CD8-positive, alpha-beta memory T cell (primary cell): ENCODE measurements at regions not wholly inside any gene's neighbourhood (a gene's known extent, or its start where the extent isn't known, plus 50 kb on each side); places are given as distances from the start of the nearest gene placed in this dataset.

Experiments
- CTCF ChIA-PET: fragments of 350-600 bp; sonication (Branson Sonifier 250); formaldehyde crosslinking; loops from one replicate; lab custom pipeline; 2021; ENCODE audit warnings: antibody characterized with exemption; lab: Charles Lee
- POLR2A ChIA-PET: fragments of 350-600 bp; sonication (Branson Sonifier 250); formaldehyde crosslinking; loops from one replicate; lab custom pipeline; 2021; ENCODE audit warnings: antibody characterized with exemption; lab: Charles Lee
- DNase-seq, 5 donors: peaks; one replicate each; pipeline versions ENCODE4 v3.0.0 to v3.0.0-alpha.2; 2020 to 2022; ENCODE audit warnings: mixed read lengths in 1 of 5
- H3K27ac ChIP-seq: one replicate; pipeline ENCODE4 v1.7.0; 2013; ENCODE audit warnings: low read depth, mild to moderate bottlenecking, low read length, moderate library complexity
- H3K27me3 ChIP-seq: 2 replicates; pipeline ENCODE4 v1.7.0; 2013; ENCODE audit warnings: low read length, mild to moderate bottlenecking; ENCODE audit not compliant: insufficient read depth, poor library complexity, severe bottlenecking
- H3K36me3 ChIP-seq: 2 replicates; pipeline ENCODE4 v1.7.0; 2013; ENCODE audit warnings: mild to moderate bottlenecking, low read length, moderate library complexity; ENCODE audit not compliant: insufficient read depth
- H3K4me1 ChIP-seq: 2 replicates; pipeline ENCODE4 v1.7.0; 2013; ENCODE audit warnings: mild to moderate bottlenecking, low read length, moderate library complexity; ENCODE audit not compliant: insufficient read depth
- H3K4me3 ChIP-seq: 2 replicates; pipeline ENCODE4 v1.7.0; 2013; ENCODE audit warnings: mild to moderate bottlenecking, low read length
- H3K9me3 ChIP-seq: 2 replicates; pipeline ENCODE4 v1.7.0; 2013; ENCODE audit warnings: mild to moderate bottlenecking, low read length
- H3K27ac Mint-ChIP-seq, 8 donors: one replicate each; pipeline ENCODE4 v1.8.0; 2020 to 2021; ENCODE audit warnings: mixed read lengths in 8 of 8, mild to moderate bottlenecking in 6 of 8, inconsistent platforms in 3 of 8, moderate library complexity in 3 of 8
- H3K27me3 Mint-ChIP-seq, 2 donors: one replicate each; pipeline ENCODE4 v1.8.0; 2020 to 2021; ENCODE audit warnings: mixed read lengths in 2 of 2, mild to moderate bottlenecking in 1 of 2, moderate library complexity in 1 of 2
- H3K36me3 Mint-ChIP-seq, 3 donors: one replicate each; pipeline ENCODE4 v1.8.0; 2020 to 2021; ENCODE audit warnings: mixed read lengths in 3 of 3, inconsistent platforms in 1 of 3, mild to moderate bottlenecking in 1 of 3
- H3K4me1 Mint-ChIP-seq, 3 donors: one replicate each; pipeline ENCODE4 v1.8.0; 2020 to 2021; ENCODE audit warnings: mixed read lengths in 3 of 3, inconsistent platforms in 1 of 3, mild to moderate bottlenecking in 1 of 3
- H3K4me3 Mint-ChIP-seq, 7 donors: one replicate each; pipeline ENCODE4 v1.8.0; 2020 to 2021; ENCODE audit warnings: mixed read lengths in 7 of 7, mild to moderate bottlenecking in 6 of 7, moderate library complexity in 4 of 7, inconsistent platforms in 2 of 7
- H3K9me3 Mint-ChIP-seq, 5 donors: one replicate each; pipeline ENCODE4 v1.8.0; 2020 to 2022; ENCODE audit warnings: mixed read lengths in 5 of 5, mild to moderate bottlenecking in 3 of 5, moderate library complexity in 2 of 5, inconsistent platforms in 1 of 5

DNA sequence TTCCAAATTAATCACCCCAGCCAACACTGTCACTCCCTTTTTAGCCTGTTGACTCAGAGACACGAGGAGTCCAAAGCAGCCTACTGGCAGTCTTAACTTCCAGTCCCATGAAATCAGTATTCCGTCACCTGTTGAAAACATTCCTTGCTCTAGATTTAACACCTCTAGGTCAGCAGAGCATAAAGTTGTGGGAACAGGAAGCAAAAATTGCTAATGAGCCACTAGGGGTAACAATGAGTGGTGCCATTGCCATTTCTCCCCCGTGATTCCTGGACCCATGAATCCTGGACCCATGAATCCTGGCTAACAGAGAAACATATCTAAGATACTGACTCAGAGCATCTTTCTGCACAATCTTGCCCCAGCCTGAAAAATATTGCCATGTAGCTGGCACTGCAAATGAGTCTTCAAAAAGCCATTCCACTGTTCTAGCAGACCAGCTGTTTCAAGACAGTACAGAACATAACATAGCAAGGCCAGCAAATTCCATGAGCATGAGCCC, 252.7 kb upstream of the PTER start:
- Mint-ChIP-seq H3K36me3 (no peaks in the 10 kb centered on the region), H3K4me1 (peaks cover 0 to 2% (median 1%) of the 10 kb centered on the region in 3 donors), H3K9me3 (peaks cover 0 to 2% (median 0%) of the 10 kb centered on the region in 5 donors), H3K4me3 (no peak overlapping the region), H3K27ac (no peak overlapping the region), H3K27me3 (peaks cover 3% of the 10 kb centered on the region in 2 donors)
- Histone ChIP-seq H3K36me3 (no peaks in the 10 kb centered on the region), H3K4me1 (no peaks in the 10 kb centered on the region), H3K4me3 (no peak overlapping the region), H3K27me3 (no peaks in the 10 kb centered on the region), H3K27ac (no peak overlapping the region), H3K9me3 (no peaks in the 10 kb centered on the region)
- ChIA-PET POLR2A (no interaction called here), CTCF (no interaction called here)
- no peak for DNase-seq

DNA sequence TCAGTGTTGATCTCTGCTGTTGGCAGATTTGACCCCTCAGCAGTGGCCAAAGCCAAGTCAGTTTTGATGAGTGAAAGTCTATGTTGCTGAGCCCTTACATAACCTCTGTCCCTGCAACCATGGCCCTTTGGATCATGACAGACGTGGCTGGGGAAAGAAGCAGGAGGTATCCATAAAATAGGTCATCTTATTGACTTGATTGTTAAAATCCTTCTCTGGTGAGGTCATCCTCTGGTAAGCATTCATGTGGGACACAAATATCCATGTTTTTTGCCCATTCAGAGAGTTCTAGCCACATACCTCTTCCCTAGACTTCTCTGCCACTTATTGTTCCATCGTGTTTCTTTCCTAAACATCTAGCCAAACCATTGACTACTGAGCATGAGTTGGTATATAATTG, 251.9 kb upstream of the PTER start:
- Mint-ChIP-seq H3K27ac (no peak overlapping the region), H3K9me3 (no peaks in the 10 kb centered on the region), H3K4me3 (no peak overlapping the region), H3K4me1 (peaks cover 0 to 5% (median 1%) of the 10 kb centered on the region in 3 donors), H3K27me3 (peaks cover 3% of the 10 kb centered on the region in 2 donors), H3K36me3 (no peaks in the 10 kb centered on the region)
- H3K27me3 ChIP-seq: no peaks in the 10 kb centered on the region
- H3K9me3 ChIP-seq: no peaks in the 10 kb centered on the region
- no peaks in the 10 kb centered on the region for H3K36me3 ChIP-seq
- no peak overlapping the region for H3K27ac ChIP-seq
- DNase-seq: no peak
- ChIA-PET POLR2A (no interaction called here), CTCF (no interaction called here)
- H3K4me3 ChIP-seq: no peak overlapping the region
- no peaks in the 10 kb centered on the region for H3K4me1 ChIP-seq

DNA sequence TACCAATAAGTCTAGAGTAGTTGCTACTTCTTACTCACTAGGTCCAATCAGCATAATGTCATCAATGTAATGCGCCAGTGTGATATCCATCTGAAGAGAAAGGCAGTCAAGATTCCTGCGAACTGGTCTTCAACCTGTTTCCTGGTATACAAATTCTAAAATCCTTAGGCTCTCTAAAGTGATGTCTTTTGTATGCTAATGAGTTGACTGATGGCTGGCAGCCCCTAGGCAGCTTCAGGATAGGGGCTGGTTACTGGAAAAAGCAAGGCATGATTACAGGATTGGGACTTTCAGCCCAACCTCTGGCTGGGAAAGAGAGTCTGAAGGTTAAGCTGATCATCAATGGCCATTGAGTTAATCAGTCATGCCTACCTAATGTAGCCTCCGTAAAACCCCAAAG, 250.2 kb upstream of the PTER start:
- Mint-ChIP-seq H3K9me3 (no peaks in the 10 kb centered on the region), H3K4me3 (no peak overlapping the region), H3K36me3 (no peaks in the 10 kb centered on the region), H3K4me1 (peaks cover 0 to 5% (median 1%) of the 10 kb centered on the region in 3 donors), H3K27me3 (peaks cover 2 to 7% of the 10 kb centered on the region in 2 donors), H3K27ac (no peak overlapping the region)
- no peaks in the 10 kb centered on the region for H3K36me3 ChIP-seq
- CTCF ChIA-PET: no interaction called here
- no peaks in the 10 kb centered on the region for H3K9me3 ChIP-seq
- H3K27me3 ChIP-seq: no peaks in the 10 kb centered on the region
- POLR2A ChIA-PET: no interaction called here
- no peak overlapping the region for H3K4me3 ChIP-seq
- no peaks in the 10 kb centered on the region for H3K4me1 ChIP-seq
- H3K27ac ChIP-seq: no peak overlapping the region
- DNase-seq: no peak

DNA sequence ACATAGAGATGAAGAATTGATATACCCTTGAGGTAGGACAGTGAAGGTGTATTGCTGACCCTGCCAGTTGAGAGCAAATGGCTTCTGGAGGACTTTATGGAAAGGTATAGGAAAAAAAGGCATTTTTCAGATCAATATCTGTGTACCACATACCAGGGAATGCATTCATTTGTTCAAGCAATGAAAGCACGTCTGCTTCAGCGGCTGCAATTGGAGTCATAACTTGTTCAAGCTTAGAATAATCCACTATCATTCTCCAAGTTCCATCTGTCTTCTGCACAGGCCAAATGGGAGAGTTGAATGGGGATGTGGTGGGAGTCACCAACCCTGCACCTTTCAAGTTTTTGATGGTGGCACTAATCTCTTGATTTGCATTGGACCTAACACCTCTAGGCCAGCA, 249.6 kb upstream of the PTER start:
- no peak overlapping the region for H3K27ac ChIP-seq
- CTCF ChIA-PET: no interaction called here
- peaks cover 0 to 7% of the 10 kb centered on the region in 2 donors for H3K27me3 Mint-ChIP-seq
- H3K4me3 ChIP-seq: no peak overlapping the region
- no peaks in the 10 kb centered on the region for H3K36me3 Mint-ChIP-seq
- no peaks in the 10 kb centered on the region for H3K4me1 ChIP-seq
- no peak overlapping the region for H3K4me3 Mint-ChIP-seq
- DNase-seq: no peak
- H3K4me1 Mint-ChIP-seq: peaks cover 0 to 5% (median 1%) of the 10 kb centered on the region in 3 donors
- peak overlapping the region in 1 of 8 donors; percentile 11 for H3K27ac Mint-ChIP-seq
- POLR2A ChIA-PET: no interaction called here
- no peaks in the 10 kb centered on the region for H3K9me3 Mint-ChIP-seq
- no peaks in the 10 kb centered on the region for H3K9me3 ChIP-seq
- no peaks in the 10 kb centered on the region for H3K36me3 ChIP-seq
- H3K27me3 ChIP-seq: no peaks in the 10 kb centered on the region

DNA sequence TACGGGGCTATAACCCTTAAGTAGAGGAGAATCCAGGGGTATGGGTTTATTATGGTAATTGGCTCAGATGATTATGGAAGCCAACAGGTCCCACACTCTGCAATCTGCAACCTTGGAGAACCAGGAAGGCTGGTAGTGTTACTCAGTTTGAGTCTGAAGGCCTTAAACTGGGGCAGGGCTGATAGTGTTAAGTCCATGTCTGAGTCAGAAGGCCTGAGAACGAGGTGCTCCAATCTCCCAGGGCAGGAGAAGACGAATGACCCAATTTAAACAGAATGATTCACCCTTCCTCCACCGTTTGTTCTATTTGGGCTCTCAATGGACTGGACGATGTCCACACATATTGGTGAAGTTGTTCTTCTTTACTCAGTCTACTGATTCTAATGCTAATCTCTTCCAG, 244.5 kb upstream of the PTER start:
- no peak for DNase-seq
- no peaks in the 10 kb centered on the region for H3K4me1 ChIP-seq
- H3K9me3 ChIP-seq: no peaks in the 10 kb centered on the region
- no peak overlapping the region for H3K4me3 ChIP-seq
- no peak overlapping the region for H3K27ac ChIP-seq
- ChIA-PET CTCF (no interaction called here), POLR2A (no interaction called here)
- no peak overlapping the region for H3K4me3 Mint-ChIP-seq
- no peaks in the 10 kb centered on the region for H3K36me3 ChIP-seq
- peaks cover 0 to 2% (median 0%) of the 10 kb centered on the region in 5 donors for H3K9me3 Mint-ChIP-seq
- H3K27me3 ChIP-seq: no peaks in the 10 kb centered on the region
- peak overlapping the region in 1 of 8 donors; percentile 29 for H3K27ac Mint-ChIP-seq
- H3K4me1 Mint-ChIP-seq: peaks cover 22 to 31% (median 31%) of the 10 kb centered on the region in 3 donors
- H3K27me3 Mint-ChIP-seq: peaks cover 0 to 3% of the 10 kb centered on the region in 2 donors
- H3K36me3 Mint-ChIP-seq: no peaks in the 10 kb centered on the region

DNA sequence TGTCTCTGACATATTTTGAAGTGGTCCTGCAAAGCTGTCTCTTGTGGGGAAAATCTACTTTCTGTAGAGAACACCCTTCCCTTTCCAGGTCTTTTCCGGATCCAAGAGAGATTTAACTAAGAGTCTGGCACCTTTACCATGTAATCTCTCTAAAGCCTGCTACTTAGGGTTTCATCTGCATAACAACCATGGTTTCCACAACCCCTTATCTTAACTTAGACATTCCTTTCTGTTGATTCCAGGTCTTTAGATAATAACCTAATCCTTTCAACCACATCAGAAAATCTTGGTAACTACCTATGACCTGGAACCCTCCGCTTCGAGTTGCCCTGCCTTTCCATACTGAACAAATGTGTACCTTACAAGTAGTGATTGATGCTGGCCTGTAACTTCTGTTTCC, 243.6 kb upstream of the PTER start:
- Mint-ChIP-seq H3K4me3 (no peak overlapping the region), H3K27me3 (peaks cover 0 to 3% of the 10 kb centered on the region in 2 donors), H3K27ac (no peak overlapping the region), H3K4me1 (peaks cover 22 to 31% (median 31%) of the 10 kb centered on the region in 3 donors), H3K36me3 (no peaks in the 10 kb centered on the region), H3K9me3 (peaks cover 0 to 2% (median 0%) of the 10 kb centered on the region in 5 donors)
- H3K27me3 ChIP-seq: no peaks in the 10 kb centered on the region
- no peak overlapping the region for H3K27ac ChIP-seq
- no peaks in the 10 kb centered on the region for H3K9me3 ChIP-seq
- no peak for DNase-seq
- ChIA-PET POLR2A (no interaction called here), CTCF (no interaction called here)
- H3K4me1 ChIP-seq: no peaks in the 10 kb centered on the region
- no peaks in the 10 kb centered on the region for H3K36me3 ChIP-seq
- H3K4me3 ChIP-seq: no peak overlapping the region

DNA sequence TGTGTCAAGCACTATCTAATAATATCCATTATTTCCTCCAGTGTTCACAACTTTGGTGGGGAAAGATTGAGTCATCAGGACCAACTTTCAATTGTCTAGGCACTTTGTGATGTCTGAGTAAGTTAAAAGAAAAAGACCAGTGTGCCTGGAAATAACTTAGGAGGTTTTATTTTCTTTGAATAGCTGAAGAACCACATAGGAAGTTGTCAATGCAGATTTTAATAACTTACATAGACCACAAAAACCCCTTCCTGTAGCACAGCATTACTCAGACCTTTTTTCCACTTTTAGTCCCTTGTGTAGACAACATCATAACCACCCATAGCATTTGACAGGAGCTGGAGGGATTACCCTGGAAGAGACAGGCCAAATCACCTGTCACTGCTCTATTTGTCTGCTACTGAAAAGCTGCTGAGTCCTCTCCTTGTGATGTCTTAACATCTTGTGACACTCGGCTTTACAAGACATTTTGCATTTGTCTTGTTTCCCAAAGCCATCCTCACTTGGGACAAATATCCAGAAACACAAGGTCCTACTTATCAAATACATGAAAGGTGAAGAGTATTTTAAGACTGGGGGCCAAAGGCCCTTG, 241.5 kb upstream of the PTER start:
- H3K4me1 ChIP-seq: no peaks in the 10 kb centered on the region
- Mint-ChIP-seq H3K36me3 (no peaks in the 10 kb centered on the region), H3K4me3 (peak overlapping the region in 4 of 7 donors; percentile 4 to 59 (median 34)), H3K4me1 (peaks cover 22 to 29% (median 26%) of the 10 kb centered on the region in 3 donors), H3K27ac (peak overlapping the region in 1 of 8 donors; percentile 92), H3K9me3 (peaks cover 0 to 3% (median 0%) of the 10 kb centered on the region in 5 donors), H3K27me3 (peaks cover 0 to 1% of the 10 kb centered on the region in 2 donors)
- H3K4me3 ChIP-seq: no peak overlapping the region
- CTCF ChIA-PET: no interaction called here
- no peaks in the 10 kb centered on the region for H3K36me3 ChIP-seq
- no peaks in the 10 kb centered on the region for H3K27me3 ChIP-seq
- no peak overlapping the region for H3K27ac ChIP-seq
- DNase-seq: no peak
- POLR2A ChIA-PET: no interaction called here
- no peaks in the 10 kb centered on the region for H3K9me3 ChIP-seq

DNA sequence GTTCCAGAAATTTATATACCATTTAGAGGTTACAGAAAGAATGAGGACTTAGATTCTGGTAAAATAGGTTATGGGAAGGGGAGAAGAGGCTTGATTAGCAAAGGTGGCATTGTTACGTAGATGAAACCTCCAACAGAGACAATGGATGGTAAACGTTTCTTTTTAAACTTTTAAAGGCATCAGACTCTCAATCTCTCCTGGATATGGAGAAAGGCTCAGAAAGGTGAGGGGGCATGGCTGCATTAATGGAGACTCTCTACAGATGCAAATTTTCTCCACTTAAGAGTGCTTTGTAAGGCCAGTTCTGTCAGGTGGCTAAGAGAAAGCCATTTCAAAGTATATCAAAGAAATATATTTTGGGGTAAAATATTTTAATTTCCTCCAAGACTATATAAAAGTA, 240.9 kb upstream of the PTER start:
- H3K36me3 ChIP-seq: no peaks in the 10 kb centered on the region
- no peak overlapping the region for H3K27ac Mint-ChIP-seq
- no peaks in the 10 kb centered on the region for H3K9me3 ChIP-seq
- DNase-seq: no peak
- peak overlapping the region in 1 of 7 donors; percentile 28 for H3K4me3 Mint-ChIP-seq
- H3K27me3 ChIP-seq: no peaks in the 10 kb centered on the region
- H3K9me3 Mint-ChIP-seq: peaks cover 0 to 7% (median 2%) of the 10 kb centered on the region in 5 donors
- H3K36me3 Mint-ChIP-seq: no peaks in the 10 kb centered on the region
- H3K4me3 ChIP-seq: no peak overlapping the region
- H3K27ac ChIP-seq: no peak overlapping the region
- ChIA-PET CTCF (no interaction called here), POLR2A (no interaction called here)
- no peaks in the 10 kb centered on the region for H3K27me3 Mint-ChIP-seq
- H3K4me1 Mint-ChIP-seq: peaks cover 22 to 29% (median 26%) of the 10 kb centered on the region in 3 donors
- H3K4me1 ChIP-seq: no peaks in the 10 kb centered on the region
